CD14-positive monocyte (primary cell): ENCODE measurements at regions not wholly inside any gene's neighbourhood (a gene's known extent, or its start where the extent isn't known, plus 50 kb on each side); places are given as distances from the start of the nearest gene placed in this dataset.

Experiments
- DNase-seq, 3 donors: peaks; one replicate each; pipeline ENCODE4 v3.0.0-alpha.2; 2011 to 2022
- H2AFZ ChIP-seq: 2 replicates; pipeline ENCODE4 v1.6.0; 2012; ENCODE audit warnings: mild to moderate bottlenecking, low read depth, low read length, inconsistent platforms; ENCODE audit not compliant: insufficient read depth, poor library complexity, severe bottlenecking
- H3K27ac ChIP-seq, 2 donors: 1 replicate in 1 of 2; 2 replicates in 1 of 2; pipeline ENCODE4 v1.5.1; 2012 to 2013; ENCODE audit warnings: low read length in 2 of 2, control low read depth in 1 of 2, inconsistent platforms in 1 of 2, low read depth in 1 of 2, mild to moderate bottlenecking in 1 of 2
- H3K27me3 ChIP-seq, 2 donors: one replicate each; pipeline versions ENCODE4 v1.6.0 to v1.6.1; 2011 to 2013; ENCODE audit warnings: low read length in 2 of 2; ENCODE audit not compliant: control insufficient read depth in 2 of 2, insufficient read depth in 2 of 2
- H3K36me3 ChIP-seq, 2 donors: replicated peaks in 1 of 2; 1 replicate in 1 of 2; 2 replicates in 1 of 2; pipeline versions ENCODE4 v1.5.1 to v1.6.1; 2012 to 2013; ENCODE audit warnings: low read length in 2 of 2, control low read depth in 1 of 2, inconsistent platforms in 1 of 2, mild to moderate bottlenecking in 1 of 2; ENCODE audit not compliant: insufficient read depth in 2 of 2, control insufficient read depth in 1 of 2
- H3K4me1 ChIP-seq, 2 donors: 1 replicate in 1 of 2; 2 replicates in 1 of 2; pipeline versions ENCODE4 v1.5.1 to v1.6.1; 2012 to 2013; ENCODE audit warnings: low read length in 2 of 2, control low read depth in 1 of 2, inconsistent platforms in 1 of 2, mild to moderate bottlenecking in 1 of 2, moderate library complexity in 1 of 2; ENCODE audit not compliant: insufficient read depth in 2 of 2, control insufficient read depth in 1 of 2
- H3K4me2 ChIP-seq: replicated peaks from 2 replicates; pipeline ENCODE3; 2012; ENCODE audit warnings: low read length, moderate library complexity, mild to moderate bottlenecking; ENCODE audit not compliant: poor library complexity, severe bottlenecking; ENCODE audit errors: extremely low read depth
- H3K4me3 ChIP-seq, 3 experiments: fragments of 200-600 bp in 1 of 3; sonication (generic) in 1 of 3; replicated peaks in 1 of 3; 1 replicate in 2 of 3; 2 replicates in 1 of 3; pipeline ENCODE4 v1.5.1; 2011 to 2013; ENCODE audit warnings: low read length in 3 of 3, mild to moderate bottlenecking in 3 of 3, control low read depth in 2 of 3, low read depth in 2 of 3, inconsistent platforms in 1 of 3, moderate library complexity in 1 of 3
- H3K79me2 ChIP-seq: 2 replicates; pipeline ENCODE4 v1.6.0; 2012; ENCODE audit warnings: mild to moderate bottlenecking, control low read depth, inconsistent platforms, low read length, moderate library complexity; ENCODE audit not compliant: insufficient read depth
- H3K9ac ChIP-seq: 2 replicates; pipeline ENCODE4 v1.6.0; 2017; ENCODE audit warnings: low read length, mild to moderate bottlenecking; ENCODE audit not compliant: insufficient read depth, poor library complexity, severe bottlenecking
- H3K9me3 ChIP-seq, 2 donors: replicated peaks in 1 of 2; 1 replicate in 1 of 2; 2 replicates in 1 of 2; pipeline versions ENCODE4 v1.5.1 to v1.6.1; 2012 to 2013; ENCODE audit warnings: low read length in 2 of 2, control low read depth in 1 of 2; ENCODE audit not compliant: control insufficient read depth in 1 of 2, insufficient read depth in 1 of 2
- H4K20me1 ChIP-seq: 2 replicates; pipeline ENCODE4 v1.6.0; 2012; ENCODE audit warnings: mild to moderate bottlenecking, low read length, control low read depth, moderate library complexity; ENCODE audit not compliant: insufficient read depth
- H3K27ac Mint-ChIP-seq, 7 donors: one replicate each; pipeline ENCODE4 v1.8.0; 2020; ENCODE audit warnings: mild to moderate bottlenecking in 7 of 7, mixed read lengths in 7 of 7, moderate library complexity in 6 of 7, inconsistent platforms in 2 of 7
- H3K27me3 Mint-ChIP-seq, 3 donors: one replicate each; pipeline ENCODE4 v1.8.0; 2021 to 2022; ENCODE audit warnings: low read depth in 3 of 3, mild to moderate bottlenecking in 3 of 3, mixed read lengths in 3 of 3, moderate library complexity in 3 of 3, inconsistent platforms in 1 of 3
- H3K36me3 Mint-ChIP-seq, 2 donors: one replicate each; pipeline ENCODE4 v1.8.0; 2020; ENCODE audit warnings: mixed read lengths in 2 of 2, inconsistent platforms in 1 of 2, mild to moderate bottlenecking in 1 of 2
- H3K4me1 Mint-ChIP-seq: one replicate; pipeline ENCODE4 v1.8.0; 2020; ENCODE audit warnings: mild to moderate bottlenecking, mixed read lengths
- H3K4me3 Mint-ChIP-seq, 2 donors: one replicate each; pipeline ENCODE4 v1.8.0; 2020; ENCODE audit warnings: mild to moderate bottlenecking in 2 of 2, mixed read lengths in 2 of 2, moderate library complexity in 1 of 2
- H3K9me3 Mint-ChIP-seq, 7 donors: one replicate each; pipeline ENCODE4 v1.8.0; 2020 to 2022; ENCODE audit warnings: mixed read lengths in 7 of 7, mild to moderate bottlenecking in 6 of 7, moderate library complexity in 6 of 7, inconsistent platforms in 2 of 7
- WGBS: methylation state at CpG from one replicate; pipeline ENCODE4 v1.1.5; 2013; ENCODE audit warnings: missing lambda C conversion rate; ENCODE audit not compliant: insufficient coverage; 5-methylcytosine and 5-hydroxymethylcytosine counted together
- intact Hi-C, 2 donors: fragments of 100-400 bp; cut with micrococcal nuclease; formaldehyde crosslinking; loops; one replicate each; pipeline versions ENCODE4 v1.15.0 to v1.15.1; 2023
- TF ChIP-seq, protein P1 (sequence below): fragments of 200-600 bp; IDR thresholded peaks from one replicate; pipeline ENCODE4 v1.8.0; 2022; ENCODE audit warnings: antibody characterized with exemption, mild to moderate bottlenecking

DNA sequence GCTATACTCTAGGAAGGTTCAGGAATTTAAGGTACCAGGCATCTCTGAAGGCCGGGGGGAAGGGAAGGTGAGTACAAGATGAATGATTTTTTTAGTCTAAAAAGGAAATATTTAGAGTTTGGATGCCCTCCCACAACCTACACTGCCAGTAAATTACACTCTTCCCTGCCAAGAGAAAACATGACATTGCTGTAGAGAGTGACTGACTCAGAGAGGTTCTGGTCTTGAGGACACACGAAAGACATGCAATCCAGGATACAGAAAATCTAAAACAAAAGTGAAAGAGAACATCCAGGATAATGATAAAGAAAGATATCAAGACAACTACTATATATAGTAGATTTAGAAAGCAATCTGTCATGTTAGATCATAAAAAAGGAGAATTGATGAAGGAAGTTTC is 200.5 kb downstream of the TYW3 start:
- Histone ChIP-seq H3K27ac (no peak overlapping the region), H3K36me3 (no peaks in the 10 kb centered on the region), H4K20me1 (no peaks in the 10 kb centered on the region), H3K9me3 (peaks cover 0 to 7% of the 10 kb centered on the region in 2 donors), H3K4me3 (no peak overlapping the region), H3K9ac (no peak overlapping the region), H2AFZ (no peak overlapping the region), H3K4me2 (no peak overlapping the region), H3K79me2 (no peaks in the 10 kb centered on the region), H3K27me3 (no peaks in the 10 kb centered on the region), H3K4me1 (no peaks in the 10 kb centered on the region)
- WGBS = no CpG with 5 or more reads among the region's 2 CpGs
- Mint-ChIP-seq H3K9me3 (peaks cover 0 to 10% (median 0%) of the 10 kb centered on the region in 7 donors), H3K4me1 (no peaks in the 10 kb centered on the region), H3K27me3 (peaks cover 0 to 3% (median 0%) of the 10 kb centered on the region in 3 donors), H3K27ac (no peak overlapping the region), H3K36me3 (no peaks in the 10 kb centered on the region), H3K4me3 (no peak overlapping the region)
- no peak for DNase-seq
- intact Hi-C loops = no loop called here
- TF ChIP-seq, protein P1, sequence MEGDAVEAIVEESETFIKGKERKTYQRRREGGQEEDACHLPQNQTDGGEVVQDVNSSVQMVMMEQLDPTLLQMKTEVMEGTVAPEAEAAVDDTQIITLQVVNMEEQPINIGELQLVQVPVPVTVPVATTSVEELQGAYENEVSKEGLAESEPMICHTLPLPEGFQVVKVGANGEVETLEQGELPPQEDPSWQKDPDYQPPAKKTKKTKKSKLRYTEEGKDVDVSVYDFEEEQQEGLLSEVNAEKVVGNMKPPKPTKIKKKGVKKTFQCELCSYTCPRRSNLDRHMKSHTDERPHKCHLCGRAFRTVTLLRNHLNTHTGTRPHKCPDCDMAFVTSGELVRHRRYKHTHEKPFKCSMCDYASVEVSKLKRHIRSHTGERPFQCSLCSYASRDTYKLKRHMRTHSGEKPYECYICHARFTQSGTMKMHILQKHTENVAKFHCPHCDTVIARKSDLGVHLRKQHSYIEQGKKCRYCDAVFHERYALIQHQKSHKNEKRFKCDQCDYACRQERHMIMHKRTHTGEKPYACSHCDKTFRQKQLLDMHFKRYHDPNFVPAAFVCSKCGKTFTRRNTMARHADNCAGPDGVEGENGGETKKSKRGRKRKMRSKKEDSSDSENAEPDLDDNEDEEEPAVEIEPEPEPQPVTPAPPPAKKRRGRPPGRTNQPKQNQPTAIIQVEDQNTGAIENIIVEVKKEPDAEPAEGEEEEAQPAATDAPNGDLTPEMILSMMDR = no peak

GRCh38 chr1:74935446-74935845 is 198.7 kb upstream of the LHX8 start:
- H3K27ac Mint-ChIP-seq = no peak overlapping the region
- Histone ChIP-seq H3K79me2 (no peaks in the 10 kb centered on the region), H3K4me3 (no peak overlapping the region), H3K9ac (no peak overlapping the region), H4K20me1 (no peaks in the 10 kb centered on the region), H3K27me3 (no peaks in the 10 kb centered on the region), H3K4me2 (no peak overlapping the region), H3K27ac (no peak overlapping the region), H3K4me1 (no peaks in the 10 kb centered on the region), H3K36me3 (no peaks in the 10 kb centered on the region), H3K9me3 (no peaks in the 10 kb centered on the region), H2AFZ (no peak overlapping the region)
- peaks cover 0 to 5% (median 0%) of the 10 kb centered on the region in 7 donors for H3K9me3 Mint-ChIP-seq
- TF ChIP-seq, protein P1 = no peak
- intact Hi-C loops = no loop called here
- no peaks in the 10 kb centered on the region for H3K36me3 Mint-ChIP-seq
- peaks cover 0 to 3% (median 2%) of the 10 kb centered on the region in 3 donors for H3K27me3 Mint-ChIP-seq
- no peak for DNase-seq
- no peaks in the 10 kb centered on the region for H3K4me1 Mint-ChIP-seq
- WGBS = no CpG with 5 or more reads among the region's 1 CpG
- no peak overlapping the region for H3K4me3 Mint-ChIP-seq
